Liver (tissue), 8 donors: ENCODE measurements at regions not wholly inside any gene's neighbourhood (a gene's known extent, or its start where the extent isn't known, plus 50 kb on each side); places are given as distances from the start of the nearest gene placed in this dataset.

Experiments used
- DNase-seq: peaks from one replicate; pipeline ENCODE4 v3.0.0-alpha.2; 2017; ENCODE audit warnings: low spot score
- H3K27ac ChIP-seq, 2 donors: one replicate each; pipeline ENCODE4 v1.7.0; 2013; ENCODE audit warnings: inconsistent platforms in 2 of 2, low read length in 2 of 2, control low read depth in 1 of 2, low read depth in 1 of 2, mild to moderate bottlenecking in 1 of 2
- H3K27me3 ChIP-seq, 4 donors: one replicate each; pipeline versions ENCODE4 v1.6.1 to v1.7.0; 2013; ENCODE audit warnings: low read length in 3 of 4, inconsistent platforms in 1 of 4, mild to moderate bottlenecking in 1 of 4, moderate library complexity in 1 of 4; ENCODE audit not compliant: control insufficient read depth in 4 of 4, insufficient read depth in 4 of 4
- H3K36me3 ChIP-seq, 4 donors: one replicate each; pipeline versions ENCODE4 v1.6.1 to v1.7.0; 2013; ENCODE audit warnings: low read length in 3 of 4, mild to moderate bottlenecking in 3 of 4, low read depth in 1 of 4, moderate library complexity in 1 of 4; ENCODE audit not compliant: control insufficient read depth in 4 of 4, insufficient read depth in 3 of 4
- H3K4me1 ChIP-seq, 4 donors: one replicate each; pipeline versions ENCODE4 v1.6.1 to v1.7.0; 2013; ENCODE audit warnings: low read length in 3 of 4, mild to moderate bottlenecking in 3 of 4, moderate library complexity in 1 of 4; ENCODE audit not compliant: control insufficient read depth in 4 of 4, insufficient read depth in 4 of 4
- H3K4me3 ChIP-seq, 3 donors: one replicate each; pipeline versions ENCODE4 v1.6.1 to v1.7.0; 2013; ENCODE audit warnings: low read length in 3 of 3, control low read depth in 1 of 3, low read depth in 1 of 3, mild to moderate bottlenecking in 1 of 3
- H3K9ac ChIP-seq, 2 donors: one replicate each; pipeline ENCODE4 v1.7.0; 2013; ENCODE audit warnings: low read length in 2 of 2, mild to moderate bottlenecking in 2 of 2, moderate library complexity in 2 of 2, control low read depth in 1 of 2, low read depth in 1 of 2
- H3K9me3 ChIP-seq, 4 donors: one replicate each; pipeline versions ENCODE4 v1.6.1 to v1.7.0; 2013; ENCODE audit warnings: low read length in 3 of 4; ENCODE audit not compliant: control insufficient read depth in 4 of 4
- ATF3 ChIP-seq: IDR thresholded peaks from 2 replicates; pipeline ENCODE4 v1.6.1; 2016; ENCODE audit warnings: antibody characterized with exemption
- EGR1 ChIP-seq, 2 donors: IDR thresholded peaks; 2 replicates each; pipeline ENCODE4 v1.6.1; 2016 to 2018; ENCODE audit warnings: antibody characterized with exemption in 2 of 2, low read depth in 2 of 2
- FOXA1 ChIP-seq: IDR thresholded peaks from 2 replicates; pipeline ENCODE4 v1.6.1; 2016; ENCODE audit warnings: antibody characterized with exemption
- FOXA2 ChIP-seq: IDR thresholded peaks from 2 replicates; pipeline ENCODE4 v1.6.1; 2016; ENCODE audit warnings: antibody characterized with exemption
- GABPA ChIP-seq, 2 donors: IDR thresholded peaks in 1 of 2; conservative IDR thresholded peaks in 1 of 2; 2 replicates each; pipeline ENCODE4 v1.6.1; 2016; ENCODE audit warnings: antibody characterized with exemption in 2 of 2, mild to moderate bottlenecking in 1 of 2, moderate library complexity in 1 of 2
- HNF4A ChIP-seq, 2 donors: conservative IDR thresholded peaks; 2 replicates each; pipeline ENCODE4 v1.6.1; 2016; ENCODE audit warnings: antibody characterized with exemption in 2 of 2, mild to moderate bottlenecking in 2 of 2
- HNF4G ChIP-seq: IDR thresholded peaks from 2 replicates; pipeline ENCODE4 v1.6.1; 2016; ENCODE audit warnings: antibody characterized with exemption
- JUND ChIP-seq, 2 donors: IDR thresholded peaks; 2 replicates each; pipeline ENCODE4 v1.6.1; 2016; ENCODE audit warnings: antibody characterized with exemption in 2 of 2
- NR2F2 ChIP-seq: IDR thresholded peaks from 2 replicates; pipeline ENCODE4 v1.6.1; 2016; ENCODE audit warnings: antibody characterized with exemption
- RAD21 ChIP-seq, 2 donors: IDR thresholded peaks; 2 replicates each; pipeline ENCODE4 v1.6.1; 2016; ENCODE audit warnings: antibody characterized with exemption in 2 of 2, mild to moderate bottlenecking in 2 of 2
- RXRA ChIP-seq, 2 donors: IDR thresholded peaks; 2 replicates each; pipeline ENCODE4 v1.6.1; 2017 to 2018; ENCODE audit warnings: antibody characterized with exemption in 2 of 2, mild to moderate bottlenecking in 1 of 2
- SP1 ChIP-seq: IDR thresholded peaks from 2 replicates; pipeline ENCODE4 v1.6.1; 2018; ENCODE audit warnings: antibody characterized with exemption, mild to moderate bottlenecking
- TAF1 ChIP-seq: conservative IDR thresholded peaks from 2 replicates; pipeline ENCODE4 v1.6.1; 2016; ENCODE audit warnings: antibody characterized with exemption, mild to moderate bottlenecking
- YY1 ChIP-seq: IDR thresholded peaks from 2 replicates; pipeline ENCODE4 v1.6.1; 2016; ENCODE audit warnings: antibody characterized with exemption, mild to moderate bottlenecking
- ZBTB33 ChIP-seq: IDR thresholded peaks from 2 replicates; pipeline ENCODE4 v1.6.1; 2016; ENCODE audit warnings: antibody characterized with exemption
- WGBS: extraction: QIAGEN DNeasy Blood & Tissue Kit; methylation state at CpG from one replicate; pipeline ENCODE4 v1.1.7; 2013; 5-methylcytosine and 5-hydroxymethylcytosine counted together
- TF ChIP-seq, protein P1 (sequence below): IDR thresholded peaks from 2 replicates; pipeline ENCODE4 v1.6.1; 2016; ENCODE audit warnings: antibody characterized with exemption, mild to moderate bottlenecking
- TF ChIP-seq, protein P2 (sequence below): fragments of 150-350 bp; IDR thresholded peaks from 2 replicates; pipeline ENCODE4 v1.5.1; 2017; ENCODE audit warnings: improper control_type of control experiment, low read depth, low read length; ENCODE audit not compliant: missing input control
- TF ChIP-seq, protein P3 (sequence below): IDR thresholded peaks from 2 replicates; pipeline ENCODE4 v1.6.1; 2016; ENCODE audit warnings: antibody characterized with exemption
- donor health status: healthy.
- donor health status: healthy.
- donor health status: healthy.
- donor health status: healthy.
- donor health status: healthy.

- no peak for TF ChIP-seq GABPA (IDR thresholded peaks at IDR 0.05 in 1 of 2, conservative IDR thresholded peaks at IDR 0.05 in 1 of 2)
- TF ChIP-seq, protein P1, sequence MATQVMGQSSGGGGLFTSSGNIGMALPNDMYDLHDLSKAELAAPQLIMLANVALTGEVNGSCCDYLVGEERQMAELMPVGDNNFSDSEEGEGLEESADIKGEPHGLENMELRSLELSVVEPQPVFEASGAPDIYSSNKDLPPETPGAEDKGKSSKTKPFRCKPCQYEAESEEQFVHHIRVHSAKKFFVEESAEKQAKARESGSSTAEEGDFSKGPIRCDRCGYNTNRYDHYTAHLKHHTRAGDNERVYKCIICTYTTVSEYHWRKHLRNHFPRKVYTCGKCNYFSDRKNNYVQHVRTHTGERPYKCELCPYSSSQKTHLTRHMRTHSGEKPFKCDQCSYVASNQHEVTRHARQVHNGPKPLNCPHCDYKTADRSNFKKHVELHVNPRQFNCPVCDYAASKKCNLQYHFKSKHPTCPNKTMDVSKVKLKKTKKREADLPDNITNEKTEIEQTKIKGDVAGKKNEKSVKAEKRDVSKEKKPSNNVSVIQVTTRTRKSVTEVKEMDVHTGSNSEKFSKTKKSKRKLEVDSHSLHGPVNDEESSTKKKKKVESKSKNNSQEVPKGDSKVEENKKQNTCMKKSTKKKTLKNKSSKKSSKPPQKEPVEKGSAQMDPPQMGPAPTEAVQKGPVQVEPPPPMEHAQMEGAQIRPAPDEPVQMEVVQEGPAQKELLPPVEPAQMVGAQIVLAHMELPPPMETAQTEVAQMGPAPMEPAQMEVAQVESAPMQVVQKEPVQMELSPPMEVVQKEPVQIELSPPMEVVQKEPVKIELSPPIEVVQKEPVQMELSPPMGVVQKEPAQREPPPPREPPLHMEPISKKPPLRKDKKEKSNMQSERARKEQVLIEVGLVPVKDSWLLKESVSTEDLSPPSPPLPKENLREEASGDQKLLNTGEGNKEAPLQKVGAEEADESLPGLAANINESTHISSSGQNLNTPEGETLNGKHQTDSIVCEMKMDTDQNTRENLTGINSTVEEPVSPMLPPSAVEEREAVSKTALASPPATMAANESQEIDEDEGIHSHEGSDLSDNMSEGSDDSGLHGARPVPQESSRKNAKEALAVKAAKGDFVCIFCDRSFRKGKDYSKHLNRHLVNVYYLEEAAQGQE: no peak
- TF ChIP-seq HNF4G: no peak
- no peak for TF ChIP-seq FOXA2
- TF ChIP-seq, protein P2, sequence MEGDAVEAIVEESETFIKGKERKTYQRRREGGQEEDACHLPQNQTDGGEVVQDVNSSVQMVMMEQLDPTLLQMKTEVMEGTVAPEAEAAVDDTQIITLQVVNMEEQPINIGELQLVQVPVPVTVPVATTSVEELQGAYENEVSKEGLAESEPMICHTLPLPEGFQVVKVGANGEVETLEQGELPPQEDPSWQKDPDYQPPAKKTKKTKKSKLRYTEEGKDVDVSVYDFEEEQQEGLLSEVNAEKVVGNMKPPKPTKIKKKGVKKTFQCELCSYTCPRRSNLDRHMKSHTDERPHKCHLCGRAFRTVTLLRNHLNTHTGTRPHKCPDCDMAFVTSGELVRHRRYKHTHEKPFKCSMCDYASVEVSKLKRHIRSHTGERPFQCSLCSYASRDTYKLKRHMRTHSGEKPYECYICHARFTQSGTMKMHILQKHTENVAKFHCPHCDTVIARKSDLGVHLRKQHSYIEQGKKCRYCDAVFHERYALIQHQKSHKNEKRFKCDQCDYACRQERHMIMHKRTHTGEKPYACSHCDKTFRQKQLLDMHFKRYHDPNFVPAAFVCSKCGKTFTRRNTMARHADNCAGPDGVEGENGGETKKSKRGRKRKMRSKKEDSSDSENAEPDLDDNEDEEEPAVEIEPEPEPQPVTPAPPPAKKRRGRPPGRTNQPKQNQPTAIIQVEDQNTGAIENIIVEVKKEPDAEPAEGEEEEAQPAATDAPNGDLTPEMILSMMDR: no peak
- no peak for TF ChIP-seq NR2F2
- TF ChIP-seq JUND (IDR thresholded peaks at IDR 0.05): no peak
- TF ChIP-seq ATF3: no peak
- no peak for TF ChIP-seq SP1
- TF ChIP-seq HNF4A (conservative IDR thresholded peaks at IDR 0.05): no peak
- TF ChIP-seq RXRA (IDR thresholded peaks at IDR 0.05): no peak
- no peak for TF ChIP-seq ZBTB33
- no peak for TF ChIP-seq YY1
- TF ChIP-seq TAF1: no peak
- TF ChIP-seq EGR1 (IDR thresholded peaks at IDR 0.05; ENCODE audit: low read depth in 2 of 2): no peak
- TF ChIP-seq FOXA1: no peak
These were observed 411.2 kb upstream of the SULF2 start for GRCh38 chr20:48196486-48196885.

DNA sequence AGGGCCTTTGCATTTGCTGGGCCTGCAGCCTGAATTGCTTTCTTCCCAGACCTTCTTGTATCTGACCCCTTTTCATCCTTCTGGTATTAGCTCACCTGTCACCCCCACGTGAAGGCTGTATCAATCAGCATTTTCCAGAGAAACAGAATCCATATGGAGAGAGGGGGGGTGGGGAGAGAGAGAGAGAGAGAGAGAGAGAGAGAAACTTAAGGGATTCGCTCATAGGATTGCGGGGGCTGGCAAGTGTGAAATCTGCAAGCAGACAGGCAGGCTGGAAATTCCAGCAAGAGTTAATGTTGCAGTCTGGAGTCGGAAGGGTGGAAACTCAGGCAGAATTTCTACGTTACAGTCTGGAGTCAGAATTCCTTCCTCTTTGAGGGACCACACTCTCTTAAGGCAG, 410.7 kb upstream of the SULF2 start:
- H3K27me3 ChIP-seq: no peaks in the 10 kb centered on the region
- no peaks in the 10 kb centered on the region for H3K36me3 ChIP-seq
- 70% methylated on average over 5 of the region's 5 CpGs for WGBS
- H3K9me3 ChIP-seq: no peaks in the 10 kb centered on the region
- no peak overlapping the region for H3K4me3 ChIP-seq
- no peak overlapping the region for H3K9ac ChIP-seq
- no peak overlapping the region for H3K27ac ChIP-seq
- no peaks in the 10 kb centered on the region for H3K4me1 ChIP-seq
- no peak for DNase-seq
- TF ChIP-seq YY1 (no peak), RAD21 (IDR thresholded peaks at IDR 0.05) (no peak), SP1 (no peak), HNF4A (conservative IDR thresholded peaks at IDR 0.05) (no peak), RXRA (IDR thresholded peaks at IDR 0.05) (no peak), EGR1 (IDR thresholded peaks at IDR 0.05; ENCODE audit: low read depth in 2 of 2) (no peak), NR2F2 (no peak), FOXA2 (no peak), ATF3 (no peak), HNF4G (no peak), ZBTB33 (no peak)
- TF ChIP-seq, protein P3, sequence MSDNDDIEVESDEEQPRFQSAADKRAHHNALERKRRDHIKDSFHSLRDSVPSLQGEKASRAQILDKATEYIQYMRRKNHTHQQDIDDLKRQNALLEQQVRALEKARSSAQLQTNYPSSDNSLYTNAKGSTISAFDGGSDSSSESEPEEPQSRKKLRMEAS: no peak
- TF ChIP-seq, protein P2: no peak

More at GRCh38 chr20:48196486-48196885, 411.2 kb upstream of the SULF2 start:
- no peak for DNase-seq
- Histone ChIP-seq H3K9me3 (no peaks in the 10 kb centered on the region), H3K27ac (no peak overlapping the region), H3K36me3 (no peaks in the 10 kb centered on the region), H3K4me1 (no peaks in the 10 kb centered on the region), H3K27me3 (no peaks in the 10 kb centered on the region), H3K4me3 (no peak overlapping the region), H3K9ac (no peak overlapping the region)
- WGBS: 61% methylated on average over 10 of the region's 10 CpGs
